Bronchial epithelial cell (primary cell): ENCODE measurements at regions not wholly inside any gene's neighbourhood (a gene's known extent, or its start where the extent isn't known, plus 50 kb on each side); places are given as distances from the start of the nearest gene placed in this dataset.

Experiments
- DNase-seq: peaks from one replicate; pipeline ENCODE4 v3.0.0-alpha.2; 2010; ENCODE audit warnings: low read depth
- FAIRE-seq: peaks from 2 replicates; lab custom pipeline; 2011; peaks lifted over from hg19 to GRCh38; lab: Jason Lieb, UNC
- H3K27me3 ChIP-seq: 2 replicates; pipeline ENCODE4 v1.5.1; 2011; ENCODE audit warnings: low read length; ENCODE audit not compliant: control insufficient read depth, insufficient read depth
- H3K36me3 ChIP-seq: 2 replicates; pipeline ENCODE4 v1.5.1; 2011; ENCODE audit warnings: low read length; ENCODE audit not compliant: control insufficient read depth, insufficient read depth
- H3K4me3 ChIP-seq: 2 replicates; pipeline ENCODE4 v1.5.1; 2011; ENCODE audit warnings: mild to moderate bottlenecking, low read depth, low read length, control low read depth
- CTCF ChIP-seq: IDR thresholded peaks from 2 replicates; pipeline ENCODE4 v1.5.1; 2011; ENCODE audit warnings: mild to moderate bottlenecking, moderate library complexity, low read length, control low read depth, inconsistent platforms; ENCODE audit not compliant: insufficient read depth, severe bottlenecking

GRCh38 chr7:17613338-17614041 lies 315.0 kb downstream of the AHR start:
- Histone ChIP-seq H3K36me3 (no peaks in the 10 kb centered on the region), H3K4me3 (no peak overlapping the region), H3K27me3 (no peaks in the 10 kb centered on the region)
- FAIRE-seq = no peak
- DNase-seq = no peak
- TF ChIP-seq CTCF = no peak

GRCh38 chr7:17617380-17617779 lies 318.9 kb downstream of the AHR start:
- TF ChIP-seq CTCF = no peak
- DNase-seq (no peak), FAIRE-seq (no peak)
- Histone ChIP-seq H3K4me3 (no peak overlapping the region), H3K36me3 (no peaks in the 10 kb centered on the region), H3K27me3 (no peaks in the 10 kb centered on the region)

GRCh38 chr7:17617857-17618651 lies 319.6 kb downstream of the AHR start:
- no peak for DNase-seq

GRCh38 chr7:17618652-17618974 lies 320.2 kb downstream of the AHR start:
- no peaks in the 10 kb centered on the region for H3K27me3 ChIP-seq
- H3K4me3 ChIP-seq = no peak overlapping the region
- FAIRE-seq (no peak), DNase-seq (no peak)
- no peak for TF ChIP-seq CTCF
- H3K36me3 ChIP-seq = no peaks in the 10 kb centered on the region

More at GRCh38 chr7:17617857-17618651, 319.6 kb downstream of the AHR start:
- H3K4me3 ChIP-seq = no peak overlapping the region
- FAIRE-seq = no peak
- no peaks in the 10 kb centered on the region for H3K27me3 ChIP-seq
- no peak for TF ChIP-seq CTCF
- no peaks in the 10 kb centered on the region for H3K36me3 ChIP-seq

GRCh38 chr7:17619196-17619818 lies 320.9 kb downstream of the AHR start:
- H3K4me3 ChIP-seq = no peak overlapping the region
- FAIRE-seq (no peak), DNase-seq (no peak)
- no peaks in the 10 kb centered on the region for H3K27me3 ChIP-seq
- TF ChIP-seq CTCF = no peak
- no peaks in the 10 kb centered on the region for H3K36me3 ChIP-seq
